Stimulated activated CD8-positive, alpha-beta memory T cell treated with anti-CD3 and anti-CD28 coated beads, Interleukin-2, amount 100 ng/mL, for 1 hour (primary cell): ENCODE measurements at regions not wholly inside any gene's neighbourhood (a gene's known extent, or its start where the extent isn't known, plus 50 kb on each side); places are given as distances from the start of the nearest gene placed in this dataset.

Experiments used
- DNase-seq, 2 donors: peaks; one replicate each; pipeline ENCODE4 v3.0.0-alpha.2; 2020; ENCODE audit warnings: low read depth in 2 of 2

DNA sequence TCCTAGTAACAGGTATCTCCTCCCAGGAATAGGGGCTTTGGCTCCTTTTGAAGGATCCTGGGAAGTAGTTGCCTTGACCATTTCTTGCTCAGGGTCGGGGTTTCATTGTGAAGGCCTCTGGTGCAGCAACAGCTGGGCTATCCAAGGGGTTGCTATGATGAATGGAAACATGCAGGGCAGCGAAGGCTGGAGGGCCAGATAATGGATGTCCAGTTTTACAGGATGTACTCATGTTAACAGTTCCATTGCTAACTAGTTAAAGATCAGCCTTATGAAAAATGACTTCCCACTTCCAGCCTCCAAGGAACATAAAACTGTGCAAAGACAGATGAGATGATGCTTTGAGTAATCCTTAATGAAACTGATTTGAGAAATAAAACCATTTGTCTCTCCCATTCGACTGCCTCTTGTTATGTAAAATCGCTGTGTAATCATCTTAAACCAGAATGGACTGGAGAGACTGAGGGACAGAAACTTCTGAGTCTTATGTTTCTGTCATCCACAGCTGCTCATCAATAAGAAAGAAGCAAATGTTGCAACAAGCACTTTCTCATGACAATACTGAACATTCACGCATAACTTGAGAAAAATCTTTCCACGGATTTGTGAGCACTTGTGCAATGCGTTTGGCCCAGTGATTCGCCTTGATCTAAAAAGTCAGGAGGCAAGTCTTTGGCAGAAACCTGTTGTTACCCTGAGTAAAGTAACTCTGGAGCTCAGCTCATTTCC lies 473.5 kb upstream of the RGMA start:
- no peak for DNase-seq

DNA sequence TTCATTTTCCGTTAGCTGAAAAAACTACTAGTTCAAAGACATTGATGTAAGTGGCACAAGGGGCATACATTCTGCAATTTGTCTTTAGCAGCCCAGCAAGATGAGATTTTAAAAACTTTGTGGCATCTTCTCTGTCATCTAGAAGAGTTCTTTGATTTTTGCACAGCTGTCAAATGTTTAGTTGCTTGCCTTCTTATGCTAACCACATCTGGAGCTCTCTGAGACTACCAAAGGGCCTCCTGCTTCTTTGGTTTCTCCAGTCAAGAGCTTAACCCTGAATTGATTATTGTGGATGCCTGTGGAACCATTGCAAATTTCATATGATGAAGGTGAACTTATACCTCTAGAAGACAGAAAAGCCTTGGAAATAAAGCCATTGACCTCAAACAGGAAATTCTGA lies 468.7 kb upstream of the RGMA start:
- DNase-seq, result no peak

- DNase-seq, result no peak
Observed at GRCh38 chr15:93553167-93553935, 464.3 kb upstream of the RGMA start.

- no peak for DNase-seq
Observed at GRCh38 chr15:93543093-93543492, 454.1 kb upstream of the RGMA start.

GRCh38 chr15:93527374-93528050 lies 438.5 kb upstream of the RGMA start:
- DNase-seq, result no peak

DNA sequence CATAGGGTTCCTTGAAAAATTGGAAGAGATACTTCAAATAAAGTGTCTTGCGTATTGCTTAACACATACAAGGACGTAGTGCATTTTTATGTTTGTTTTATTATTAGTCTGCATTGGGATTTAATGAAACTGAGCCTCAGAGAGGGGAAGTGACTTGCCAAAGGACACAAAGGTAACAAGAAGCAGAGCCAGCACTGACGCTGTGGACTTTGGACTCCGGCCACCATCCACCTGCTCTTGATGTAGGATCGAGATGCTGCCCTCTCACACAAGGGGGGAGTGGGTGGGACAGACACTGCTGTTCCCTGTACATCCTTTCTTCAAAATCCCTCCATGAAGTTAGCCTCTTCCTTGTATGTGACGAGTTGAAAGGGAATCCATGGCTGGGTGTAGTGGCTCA lies 435.4 kb upstream of the RGMA start:
- DNase-seq, result no peak

DNA sequence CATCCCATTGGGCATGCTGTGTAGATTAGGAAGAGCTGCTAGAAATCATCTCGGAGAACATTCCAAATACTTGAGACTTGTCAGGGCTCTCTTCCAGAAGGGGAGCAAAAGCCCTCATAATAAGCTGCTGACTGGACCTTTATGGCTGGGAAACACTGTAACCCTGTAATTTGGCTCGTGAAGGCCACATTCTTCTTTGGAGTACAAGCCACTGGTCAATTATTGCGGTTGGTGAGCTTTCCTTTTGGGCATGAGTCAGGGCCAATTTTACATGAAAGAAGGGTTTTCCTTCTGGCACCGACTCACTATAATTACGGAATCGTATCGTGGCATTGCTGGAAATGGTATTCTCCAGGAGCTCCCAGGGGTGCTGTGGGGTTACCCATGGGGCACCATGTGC lies 434.5 kb upstream of the RGMA start:
- no peak for DNase-seq

- no peak for DNase-seq
Observed at GRCh38 chr15:93520206-93520605, 431.2 kb upstream of the RGMA start.

- no peak for DNase-seq
Observed at GRCh38 chr15:93519599-93519998, 430.6 kb upstream of the RGMA start.

DNA sequence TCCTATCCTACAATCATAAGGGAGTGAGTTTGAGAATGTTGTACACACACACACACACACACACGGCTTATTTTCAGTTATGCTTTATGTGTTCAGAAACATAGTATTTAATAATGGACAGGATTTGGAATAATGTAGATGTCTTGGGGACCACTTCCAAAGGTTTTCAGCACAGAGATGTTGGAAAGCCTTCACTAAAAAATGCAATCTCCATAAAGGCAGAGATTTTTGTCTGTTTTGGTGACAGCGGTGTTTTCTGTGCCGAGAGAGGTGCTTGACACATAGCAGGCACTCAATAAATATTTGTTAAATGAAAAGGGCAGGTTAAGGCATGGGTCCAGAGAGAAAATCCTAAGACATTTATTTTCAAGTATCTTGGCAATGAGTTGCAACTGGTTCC lies 428.2 kb upstream of the RGMA start:
- no peak for DNase-seq

GRCh38 chr15:93515256-93516051 lies 426.4 kb upstream of the RGMA start:
- no peak for DNase-seq

GRCh38 chr15:93506646-93507045 lies 417.6 kb upstream of the RGMA start:
- DNase-seq, result no peak

GRCh38 chr15:93505506-93505905 lies 416.5 kb upstream of the RGMA start:
- no peak for DNase-seq

DNA sequence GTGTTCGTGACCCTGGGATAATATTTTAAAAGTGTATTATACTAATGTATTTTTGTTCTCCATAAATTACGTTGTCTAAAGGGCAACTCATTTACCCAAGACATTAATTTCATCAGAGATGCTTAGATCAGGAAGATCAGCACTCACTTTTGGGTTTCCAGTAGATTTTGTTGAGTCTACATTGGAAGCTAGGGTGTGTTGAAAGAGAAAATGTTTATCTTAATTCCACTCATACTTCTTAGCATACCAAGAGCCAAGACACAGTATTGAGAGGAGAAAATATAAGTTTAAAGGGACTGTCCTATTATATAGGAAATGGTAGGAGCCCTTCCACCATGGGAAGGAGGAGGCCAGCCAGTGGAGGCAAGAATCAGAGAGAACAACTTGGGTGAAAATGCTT lies 412.9 kb upstream of the RGMA start:
- no peak for DNase-seq

GRCh38 chr15:93500155-93500554 lies 411.1 kb upstream of the RGMA start:
- DNase-seq, result no peak

- no peak for DNase-seq
Observed at GRCh38 chr15:93497291-93497690, 408.3 kb upstream of the RGMA start.

DNA sequence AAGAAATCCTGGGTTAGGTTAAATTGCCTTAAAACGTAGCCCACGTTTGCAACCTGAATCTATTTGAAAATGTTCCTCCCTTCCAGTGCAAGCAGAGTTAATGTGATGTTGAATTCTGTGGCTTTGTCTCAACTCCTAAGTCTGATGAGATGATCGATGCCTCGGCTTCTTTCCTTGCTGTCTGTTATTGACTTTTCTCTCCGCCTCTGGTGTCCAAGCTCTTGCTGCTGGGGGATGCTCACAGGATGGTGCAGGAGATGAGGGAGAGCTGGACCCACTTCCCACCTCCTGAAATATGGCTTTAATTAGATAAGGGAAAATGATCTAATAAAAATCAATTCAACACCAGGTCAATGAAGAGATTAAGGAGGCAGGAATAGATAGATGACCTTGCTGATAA lies 407.9 kb upstream of the RGMA start:
- DNase-seq, result no peak

DNA sequence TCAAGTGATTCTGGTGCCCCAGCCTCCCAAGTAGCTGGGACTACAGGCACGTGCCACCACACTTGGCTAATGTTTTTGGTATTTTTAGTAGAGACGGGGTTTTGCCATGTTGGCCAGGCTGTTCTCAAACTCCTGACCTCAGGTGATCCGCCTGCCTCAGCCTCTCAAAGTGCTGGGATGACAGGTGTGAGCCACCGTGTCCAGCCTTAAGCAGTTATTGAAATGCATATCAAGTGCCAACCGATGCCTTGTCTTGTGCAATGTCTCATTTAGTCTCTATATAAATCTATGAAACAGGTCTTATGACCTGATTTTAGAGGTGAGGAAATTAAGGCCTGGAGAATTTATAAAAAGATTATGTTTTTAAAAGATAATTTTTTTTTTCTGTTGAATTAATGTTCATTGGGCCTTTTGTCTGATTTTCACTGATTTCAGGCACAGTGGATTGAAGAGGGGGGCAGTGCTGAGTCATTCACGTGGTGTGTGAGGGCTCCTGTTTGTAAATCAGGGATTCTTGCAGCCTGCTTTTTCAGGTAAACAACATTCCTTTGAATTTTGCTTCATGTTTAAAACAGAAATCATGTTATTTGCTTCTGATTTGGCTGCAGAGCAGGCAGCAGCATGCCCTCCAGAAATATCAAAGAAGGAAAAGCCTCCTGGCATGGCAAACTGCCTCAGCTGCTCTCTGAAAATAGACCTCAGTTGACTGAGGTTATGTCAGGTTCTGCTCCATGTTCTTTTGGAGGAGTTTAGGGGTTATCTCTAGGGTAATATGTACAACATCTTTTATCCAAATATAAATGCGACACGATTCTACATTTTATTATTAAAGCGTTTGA lies 407.0 kb upstream of the RGMA start:
- no peak for DNase-seq

DNA sequence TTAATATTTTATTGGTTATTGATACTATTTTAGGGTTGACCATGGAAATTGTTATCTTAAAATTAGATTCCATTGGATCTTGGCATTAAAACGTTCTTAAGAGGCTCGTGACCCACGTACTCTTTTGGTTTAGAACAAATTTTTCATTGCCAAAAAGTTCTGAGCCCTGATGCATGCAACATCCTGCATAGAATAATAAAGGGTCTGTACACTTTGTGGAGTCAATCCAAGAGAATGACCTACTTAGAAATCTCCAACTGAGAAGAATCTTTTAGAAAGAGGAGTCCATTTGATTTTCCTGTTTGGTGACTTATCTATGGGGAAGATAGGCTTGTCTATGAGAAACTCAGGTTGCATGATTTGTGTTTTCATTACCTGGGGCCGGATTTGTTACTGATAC lies 404.2 kb upstream of the RGMA start:
- DNase-seq, result no peak

DNA sequence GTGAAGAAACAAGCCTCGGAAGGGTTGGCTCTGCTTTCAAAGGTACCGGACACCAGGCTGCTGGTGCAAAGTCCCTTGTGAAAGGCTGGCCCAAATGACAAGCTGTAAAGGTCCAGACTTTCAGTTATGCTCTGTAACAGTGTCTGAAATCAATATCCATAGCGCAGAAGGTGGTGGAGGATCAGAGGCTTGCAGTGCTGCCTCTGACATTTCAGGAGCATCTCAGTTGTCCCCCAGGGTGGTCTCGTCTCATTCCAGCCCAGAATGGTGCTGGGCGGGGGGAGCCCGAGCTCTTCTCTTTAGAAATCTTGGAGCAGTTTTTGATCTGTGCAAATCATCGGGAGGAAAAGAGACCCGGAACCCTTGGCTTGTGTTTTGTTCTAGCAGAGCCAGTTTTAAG lies 402.3 kb upstream of the RGMA start:
- no peak for DNase-seq

- no peak for DNase-seq
Observed at GRCh38 chr15:93488296-93488713, 399.3 kb upstream of the RGMA start.
